Activated naive CD4-positive, alpha-beta T cell treated with anti-CD3 and anti-CD28 coated beads for 36 hours (primary cell): ENCODE measurements at regions not wholly inside any gene's neighbourhood (a gene's known extent, or its start where the extent isn't known, plus 50 kb on each side); places are given as distances from the start of the nearest gene placed in this dataset.

Source experiments
- CTCF ChIA-PET: fragments of 350-600 bp; sonication (Branson Sonifier 250); formaldehyde crosslinking; loops from one replicate; lab custom pipeline; 2021; ENCODE audit warnings: antibody characterized with exemption; lab: Charles Lee
- DNase-seq: peaks from one replicate; pipeline ENCODE4 v3.0.0-alpha.2; 2020
- H3K27ac Mint-ChIP-seq: one replicate; pipeline ENCODE4 v1.8.0; 2021; ENCODE audit warnings: mild to moderate bottlenecking, mixed read lengths
- H3K27me3 Mint-ChIP-seq: one replicate; pipeline ENCODE4 v1.8.0; 2021; ENCODE audit warnings: low read depth, mixed read lengths
- H3K36me3 Mint-ChIP-seq: one replicate; pipeline ENCODE4 v1.8.0; 2021; ENCODE audit warnings: low read depth, mixed read lengths
- H3K4me1 Mint-ChIP-seq: one replicate; pipeline ENCODE4 v1.8.0; 2021; ENCODE audit warnings: low read depth, mixed read lengths
- H3K4me3 Mint-ChIP-seq: one replicate; pipeline ENCODE4 v1.8.0; 2021; ENCODE audit warnings: mild to moderate bottlenecking, moderate library complexity, mixed read lengths
- H3K9me3 Mint-ChIP-seq: one replicate; pipeline ENCODE4 v1.8.0; 2021; ENCODE audit warnings: mixed read lengths
- intact Hi-C: fragments of 100-400 bp; cut with micrococcal nuclease; formaldehyde crosslinking; loops from one replicate; pipeline ENCODE4 v1.15.1; 2023

DNA sequence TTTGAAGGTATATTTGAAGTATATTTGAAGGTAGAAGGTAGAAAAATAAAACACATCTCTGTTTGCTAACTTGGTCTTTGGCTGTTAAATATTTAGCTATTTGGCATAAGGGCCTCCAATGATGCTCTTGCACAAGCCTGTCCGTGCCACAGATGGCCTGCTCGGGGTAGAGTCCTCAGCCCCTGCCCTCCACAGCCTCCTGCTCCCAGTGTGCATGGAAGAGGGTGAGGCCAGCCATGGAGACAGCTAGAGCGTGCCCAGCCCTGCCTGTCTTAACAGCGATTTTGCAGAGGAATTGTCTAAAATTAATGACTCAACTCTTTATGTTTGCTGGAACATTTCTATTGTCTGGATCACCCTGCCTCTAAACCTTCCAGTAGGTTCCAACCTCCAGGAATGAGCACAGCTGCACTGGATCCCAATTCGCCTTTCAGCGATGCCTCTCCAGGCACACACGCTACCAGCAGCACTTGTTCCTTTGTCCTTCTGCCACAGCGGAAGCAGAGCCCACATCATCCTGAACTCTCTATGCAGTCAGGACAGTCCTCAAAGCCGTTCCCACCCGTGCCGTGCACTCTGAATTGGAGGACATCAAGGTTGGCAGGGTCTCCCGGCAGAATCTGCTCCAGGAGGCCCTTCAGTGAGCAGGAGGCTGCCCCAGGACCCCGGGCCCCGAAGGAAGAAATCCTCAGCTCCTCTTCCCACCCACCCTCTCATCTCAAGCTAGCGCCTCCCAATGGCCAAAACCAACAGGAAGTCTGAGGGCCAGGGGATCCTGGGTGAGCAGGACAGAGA is 254.0 kb upstream of the IRX1 start:
- Mint-ChIP-seq H3K36me3 (no peaks in the 10 kb centered on the region), H3K27ac (no peak overlapping the region), H3K4me3 (no peak overlapping the region), H3K27me3 (peaks cover 2% of the 10 kb centered on the region), H3K4me1 (no peaks in the 10 kb centered on the region), H3K9me3 (no peaks in the 10 kb centered on the region)
- CTCF ChIA-PET = no interaction called here
- intact Hi-C loops = no loop called here
- no peak for DNase-seq

DNA sequence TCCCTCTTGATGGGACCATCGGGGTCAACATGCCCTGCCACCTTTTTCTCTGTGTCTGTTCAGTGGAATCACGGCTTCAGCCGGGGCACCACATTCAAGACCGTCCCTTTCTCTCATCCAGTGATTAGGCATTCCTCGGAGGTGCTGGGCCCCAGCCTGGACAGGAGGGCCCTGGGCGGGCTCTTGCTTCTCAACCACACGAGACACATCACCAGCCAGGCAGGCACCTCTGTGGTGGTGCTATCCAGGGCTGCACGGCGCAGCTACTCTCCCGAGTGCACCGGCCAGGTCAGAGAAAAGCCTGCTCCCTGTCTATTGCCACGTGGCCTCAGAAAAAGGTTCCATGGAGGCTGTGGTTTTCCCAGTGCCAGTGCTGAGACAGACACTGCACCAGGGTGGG is 255.2 kb upstream of the IRX1 start:
- CTCF ChIA-PET = no interaction called here
- no peaks in the 10 kb centered on the region for H3K4me1 Mint-ChIP-seq

DNA sequence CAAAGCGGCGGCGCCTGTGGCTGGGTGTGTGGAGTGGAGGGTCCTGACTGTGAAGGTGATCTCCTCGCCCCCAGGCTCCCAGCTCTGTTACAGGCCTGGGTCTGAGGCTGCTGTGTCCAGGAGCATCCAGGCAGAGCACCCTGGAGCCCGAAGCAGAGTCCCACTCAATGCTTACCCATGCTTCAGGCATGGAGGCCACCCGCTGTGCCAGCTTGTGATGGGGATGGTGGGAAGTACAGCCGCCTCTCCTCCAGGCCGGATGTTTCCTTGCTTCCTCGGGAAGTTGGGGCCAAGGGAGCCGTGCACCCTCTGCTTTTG is 255.9 kb upstream of the IRX1 start:
- H3K27ac Mint-ChIP-seq = no peak overlapping the region
- no peaks in the 10 kb centered on the region for H3K4me1 Mint-ChIP-seq
- H3K36me3 Mint-ChIP-seq = no peaks in the 10 kb centered on the region
- DNase-seq = no peak
- intact Hi-C loops = no loop called here
- no peak overlapping the region for H3K4me3 Mint-ChIP-seq
- CTCF ChIA-PET = no interaction called here
- H3K27me3 Mint-ChIP-seq = peaks cover 2% of the 10 kb centered on the region
- H3K9me3 Mint-ChIP-seq = no peaks in the 10 kb centered on the region

More for the DNA sequence above, 255.2 kb upstream of the IRX1 start:
- no peaks in the 10 kb centered on the region for H3K36me3 Mint-ChIP-seq
- intact Hi-C loops = no loop called here
- H3K27ac Mint-ChIP-seq = no peak overlapping the region
- H3K27me3 Mint-ChIP-seq = peaks cover 2% of the 10 kb centered on the region
- H3K4me3 Mint-ChIP-seq = no peak overlapping the region
- no peaks in the 10 kb centered on the region for H3K9me3 Mint-ChIP-seq
- no peak for DNase-seq

DNA sequence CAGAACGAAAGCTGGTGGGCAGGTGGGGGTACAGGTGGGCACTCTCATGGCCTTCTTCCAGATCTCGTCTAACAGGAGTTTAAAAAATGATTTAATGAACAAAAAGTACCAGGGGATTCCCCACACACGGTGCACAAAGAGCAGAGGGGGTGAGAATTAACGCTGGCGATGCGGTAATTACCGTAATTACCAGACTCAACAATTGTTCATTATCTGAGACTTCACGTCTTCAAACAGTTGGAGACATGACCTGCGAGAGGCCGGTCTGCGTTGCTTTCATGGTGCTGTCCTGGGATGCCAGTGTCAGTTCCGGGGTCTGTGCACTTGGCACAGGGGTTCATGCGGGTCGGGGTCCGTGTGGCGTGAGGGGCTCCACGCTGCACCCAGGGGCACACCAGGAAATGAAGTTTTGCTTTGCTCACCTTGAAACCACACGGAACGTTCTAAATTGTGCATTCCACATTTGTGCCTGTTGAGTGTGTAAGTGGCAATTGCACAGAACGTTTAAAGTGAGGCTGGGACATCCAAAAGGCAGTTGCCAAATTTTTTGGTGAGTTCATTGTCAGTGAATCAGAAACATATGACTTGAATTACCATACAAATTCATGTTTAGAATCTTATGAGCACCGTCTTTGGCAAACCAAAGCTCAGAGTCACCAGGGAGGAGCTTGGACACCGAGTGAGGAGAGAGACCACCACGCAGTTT is 256.4 kb upstream of the IRX1 start:
- no peaks in the 10 kb centered on the region for H3K36me3 Mint-ChIP-seq
- H3K9me3 Mint-ChIP-seq = no peaks in the 10 kb centered on the region
- peaks cover 2% of the 10 kb centered on the region for H3K27me3 Mint-ChIP-seq
- CTCF ChIA-PET = no interaction called here
- intact Hi-C loops = no loop called here
- no peaks in the 10 kb centered on the region for H3K4me1 Mint-ChIP-seq
- no peak for DNase-seq
- H3K4me3 Mint-ChIP-seq = no peak overlapping the region
- no peak overlapping the region for H3K27ac Mint-ChIP-seq

GRCh38 chr5:3337812-3338541 is 257.7 kb upstream of the IRX1 start:
- H3K27me3 Mint-ChIP-seq = no peaks in the 10 kb centered on the region
- no peaks in the 10 kb centered on the region for H3K9me3 Mint-ChIP-seq
- no peaks in the 10 kb centered on the region for H3K4me1 Mint-ChIP-seq
- no peaks in the 10 kb centered on the region for H3K36me3 Mint-ChIP-seq
- DNase-seq = no peak
- intact Hi-C loops = no loop called here
- CTCF ChIA-PET = no interaction called here
- H3K4me3 Mint-ChIP-seq = no peak overlapping the region
- H3K27ac Mint-ChIP-seq = no peak overlapping the region

DNA sequence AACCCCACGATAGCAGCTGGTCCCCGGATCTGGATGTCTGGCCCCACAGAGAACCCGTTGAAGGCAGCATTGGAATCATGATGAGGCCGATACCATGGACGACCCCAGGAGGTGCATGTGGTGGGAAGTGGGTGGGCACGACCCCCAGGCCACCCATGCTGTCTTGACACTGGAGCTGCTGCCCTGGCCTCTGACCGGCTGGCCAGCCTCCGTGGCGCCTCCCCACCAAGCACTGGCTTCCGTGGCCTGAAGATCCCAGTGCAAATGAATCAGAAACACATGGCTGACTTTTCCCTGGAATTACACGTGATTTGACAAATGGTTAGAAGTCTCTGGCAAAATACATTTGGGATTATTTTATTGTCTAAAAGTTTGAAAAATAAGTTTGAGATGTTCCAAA is 259.0 kb upstream of the IRX1 start:
- H3K27me3 Mint-ChIP-seq = no peaks in the 10 kb centered on the region
- DNase-seq = no peak
- no peak overlapping the region for H3K27ac Mint-ChIP-seq
- no peaks in the 10 kb centered on the region for H3K36me3 Mint-ChIP-seq
- CTCF ChIA-PET = no interaction called here
- no peak overlapping the region for H3K4me3 Mint-ChIP-seq
- H3K4me1 Mint-ChIP-seq = no peaks in the 10 kb centered on the region
- intact Hi-C loops = no loop called here
- no peaks in the 10 kb centered on the region for H3K9me3 Mint-ChIP-seq

DNA sequence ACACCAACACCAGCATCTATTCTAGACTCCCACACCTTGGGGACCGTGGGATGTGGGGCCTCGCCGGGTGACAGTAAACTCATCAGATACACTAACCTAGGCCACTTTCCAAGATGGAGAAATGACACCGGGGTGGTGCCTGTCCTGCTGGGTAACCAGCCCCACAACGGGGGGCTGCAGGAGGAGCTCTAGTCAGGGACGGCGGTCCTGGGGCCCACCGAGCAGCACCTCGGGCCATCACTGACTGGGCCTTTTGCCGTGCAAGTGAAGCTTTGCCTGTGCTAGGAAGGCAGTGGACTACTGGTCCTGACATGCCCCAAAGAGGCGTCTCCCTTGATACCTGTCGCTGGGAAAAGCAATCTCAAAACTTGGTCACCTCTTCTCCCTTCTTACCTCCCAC is 260.3 kb upstream of the IRX1 start:
- intact Hi-C loops = no loop called here
- H3K27ac Mint-ChIP-seq = no peak overlapping the region
- no peak for DNase-seq
- peaks cover 3% of the 10 kb centered on the region for H3K9me3 Mint-ChIP-seq
- CTCF ChIA-PET = no interaction called here
- no peak overlapping the region for H3K4me3 Mint-ChIP-seq
- no peaks in the 10 kb centered on the region for H3K4me1 Mint-ChIP-seq
- no peaks in the 10 kb centered on the region for H3K27me3 Mint-ChIP-seq
- no peaks in the 10 kb centered on the region for H3K36me3 Mint-ChIP-seq

- no peak overlapping the region for H3K4me3 Mint-ChIP-seq
- peaks cover 3% of the 10 kb centered on the region for H3K9me3 Mint-ChIP-seq
- intact Hi-C loops = no loop called here
- no peak for DNase-seq
- no peak overlapping the region for H3K27ac Mint-ChIP-seq
- no peaks in the 10 kb centered on the region for H3K27me3 Mint-ChIP-seq
- H3K36me3 Mint-ChIP-seq = no peaks in the 10 kb centered on the region
- H3K4me1 Mint-ChIP-seq = no peaks in the 10 kb centered on the region
- CTCF ChIA-PET = no interaction called here
Observed at GRCh38 chr5:3333836-3334235, 261.8 kb upstream of the IRX1 start.

DNA sequence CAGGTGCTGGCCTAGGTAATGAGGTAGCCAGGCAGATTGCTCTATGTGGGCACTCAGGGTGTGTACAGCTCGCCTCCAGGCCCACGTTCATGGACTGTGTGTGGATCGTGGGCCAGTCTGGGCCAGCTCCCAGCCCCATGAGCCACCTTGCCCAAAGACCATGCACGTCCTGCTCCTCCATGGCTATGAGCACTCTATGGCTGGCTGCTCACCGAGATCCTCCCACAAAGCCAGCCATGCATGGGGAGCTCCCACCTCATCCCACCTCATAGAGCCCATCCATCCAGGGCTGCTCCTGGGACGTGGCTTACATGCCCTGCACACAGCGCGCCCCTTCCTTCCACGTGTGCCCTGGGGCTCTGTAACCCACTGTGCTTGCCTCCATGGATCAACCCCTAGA is 262.5 kb upstream of the IRX1 start:
- H3K27me3 Mint-ChIP-seq = no peaks in the 10 kb centered on the region
- no peak overlapping the region for H3K27ac Mint-ChIP-seq
- H3K36me3 Mint-ChIP-seq = no peaks in the 10 kb centered on the region
- H3K4me3 Mint-ChIP-seq = no peak overlapping the region
- CTCF ChIA-PET = no interaction called here
- no peak for DNase-seq
- H3K4me1 Mint-ChIP-seq = no peaks in the 10 kb centered on the region
- H3K9me3 Mint-ChIP-seq = peaks cover 3% of the 10 kb centered on the region
- intact Hi-C loops = no loop called here

DNA sequence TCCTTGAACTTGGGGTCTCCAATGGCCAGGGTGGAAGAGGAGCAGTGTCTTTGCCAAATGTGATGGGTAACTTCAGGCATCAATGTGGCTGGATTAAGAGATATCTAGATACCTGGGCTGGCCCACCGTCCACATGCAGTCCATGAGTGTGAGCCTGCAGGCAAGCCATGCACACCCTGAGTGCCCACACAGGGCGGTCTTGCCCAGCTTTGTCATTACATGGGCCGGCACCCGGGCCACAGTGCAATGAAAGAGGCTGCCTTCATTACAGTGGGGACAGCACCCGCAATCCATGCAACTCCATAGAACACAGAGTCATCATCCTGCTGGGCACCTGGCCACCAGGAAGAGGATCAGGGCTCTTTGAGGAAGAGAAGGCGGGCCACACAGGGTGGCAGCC is 263.8 kb upstream of the IRX1 start:
- H3K36me3 Mint-ChIP-seq = no peaks in the 10 kb centered on the region
- H3K4me3 Mint-ChIP-seq = no peak overlapping the region
- DNase-seq = no peak
- no peaks in the 10 kb centered on the region for H3K4me1 Mint-ChIP-seq
- intact Hi-C loops = no loop called here
- no peak overlapping the region for H3K27ac Mint-ChIP-seq
- no peaks in the 10 kb centered on the region for H3K27me3 Mint-ChIP-seq
- CTCF ChIA-PET = no interaction called here
- H3K9me3 Mint-ChIP-seq = peaks cover 4% of the 10 kb centered on the region

GRCh38 chr5:3330442-3330841 is 265.2 kb upstream of the IRX1 start:
- no peaks in the 10 kb centered on the region for H3K36me3 Mint-ChIP-seq
- H3K27me3 Mint-ChIP-seq = no peaks in the 10 kb centered on the region
- CTCF ChIA-PET = no interaction called here
- H3K4me3 Mint-ChIP-seq = no peak overlapping the region
- intact Hi-C loops = no loop called here
- DNase-seq = no peak
- no peak overlapping the region for H3K27ac Mint-ChIP-seq
- no peaks in the 10 kb centered on the region for H3K4me1 Mint-ChIP-seq
- peaks cover 4% of the 10 kb centered on the region for H3K9me3 Mint-ChIP-seq

DNA sequence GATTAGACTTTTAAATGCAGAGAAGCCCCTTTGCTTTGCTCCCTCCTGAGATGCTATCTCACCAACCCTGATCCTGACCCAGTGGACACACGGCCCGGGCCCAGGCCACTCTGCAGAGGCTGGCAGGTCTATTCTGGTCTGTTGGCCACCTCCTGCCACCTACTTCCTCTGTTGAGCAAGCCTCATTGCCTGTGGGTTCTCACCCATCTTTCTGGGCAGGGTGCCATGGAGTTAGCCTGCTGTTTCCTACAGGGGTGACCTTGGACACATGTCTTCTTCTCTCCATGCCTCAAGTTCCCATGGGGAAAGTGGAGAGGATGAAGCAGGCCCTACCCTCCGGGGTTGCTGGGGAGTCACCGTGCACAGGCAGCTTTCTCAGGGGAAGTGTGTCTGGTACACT is 266.2 kb upstream of the IRX1 start:
- CTCF ChIA-PET = no interaction called here
- Mint-ChIP-seq H3K4me3 (no peak overlapping the region), H3K27me3 (no peaks in the 10 kb centered on the region), H3K36me3 (no peaks in the 10 kb centered on the region), H3K27ac (no peak overlapping the region), H3K4me1 (no peaks in the 10 kb centered on the region), H3K9me3 (peaks cover 4% of the 10 kb centered on the region)
- intact Hi-C loops = no loop called here
- DNase-seq = no peak

DNA sequence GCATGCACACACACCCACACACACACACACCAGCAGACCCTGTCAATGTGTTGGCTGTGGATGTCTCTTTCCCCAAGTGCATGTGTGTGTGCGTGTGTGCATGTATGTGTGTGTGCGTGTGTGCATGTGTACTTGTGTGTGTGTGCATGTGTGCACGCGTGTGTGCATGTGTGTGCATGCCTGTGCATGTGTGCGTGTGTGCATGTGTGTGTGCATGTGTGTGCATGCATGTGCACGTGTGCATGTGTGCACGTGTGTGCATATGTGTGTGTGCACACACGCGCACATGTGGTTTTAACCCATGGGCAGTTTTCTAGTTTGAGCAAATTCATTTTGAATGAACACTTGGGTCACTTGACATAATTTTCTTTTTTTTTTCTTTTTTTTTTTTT is 268.8 kb upstream of the IRX1 start:
- Mint-ChIP-seq H3K27ac (no peak overlapping the region), H3K27me3 (no peaks in the 10 kb centered on the region), H3K4me3 (no peak overlapping the region), H3K4me1 (no peaks in the 10 kb centered on the region), H3K9me3 (peaks cover 4% of the 10 kb centered on the region), H3K36me3 (no peaks in the 10 kb centered on the region)
- DNase-seq = no peak
- intact Hi-C loops = no loop called here
- CTCF ChIA-PET = no interaction called here
